HEK293 (cell line): ENCODE measurements at regions not wholly inside any gene's neighbourhood (a gene's known extent, or its start where the extent isn't known, plus 50 kb on each side); places are given as distances from the start of the nearest gene placed in this dataset.
A peak's percentile ranks its signal among the peaks of the same experiment; 100 is the strongest.

Source experiments
- CTCF ChIA-PET: fragments of 350-600 bp; formaldehyde crosslinking; extraction: SDS; loops from one replicate; lab custom pipeline; 2021; ENCODE audit warnings: antibody characterized with exemption; lab: Yijun Ruan, JAX
- POLR2A ChIA-PET: fragments of 300-600 bp; formaldehyde crosslinking; extraction: SDS; loops from one replicate; lab custom pipeline; 2020; ENCODE audit warnings: antibody characterized with exemption, inconsistent platforms; lab: Yijun Ruan, JAX
- H3K27ac ChIP-seq: fragments of 200-500 bp; sonication (Bioruptor generic); 2 replicates; pipeline ENCODE4 v1.5.1; 2014; ENCODE audit warnings: low read depth, low read length, control low read depth, inconsistent platforms; ENCODE audit errors: extremely low read depth
- H3K36me3 ChIP-seq, 2 experiments: fragments of 200-500 bp in 1 of 2; sonication (Bioruptor generic) in 1 of 2; 1 replicate in 1 of 2; 2 replicates in 1 of 2; pipeline ENCODE4 v1.5.1; 2014 to 2017; ENCODE audit warnings: inconsistent platforms in 2 of 2, low read length in 2 of 2; ENCODE audit not compliant: control insufficient read depth in 2 of 2, insufficient read depth in 1 of 2
- H3K4me1 ChIP-seq: fragments of 200-500 bp; sonication (Bioruptor generic); 2 replicates; pipeline ENCODE4 v1.5.1; 2014; ENCODE audit warnings: mild to moderate bottlenecking, low read length, inconsistent platforms; ENCODE audit not compliant: control insufficient read depth, insufficient read depth
- H3K4me3 ChIP-seq: 2 replicates; pipeline ENCODE4 v1.5.1; 2011; ENCODE audit warnings: low read depth, mild to moderate bottlenecking, control low read depth, low read length, moderate library complexity
- H3K9me3 ChIP-seq: fragments of 200-500 bp; sonication (Bioruptor generic); 2 replicates; pipeline ENCODE4 v1.5.1; 2014; ENCODE audit warnings: low read depth, low read length, inconsistent platforms; ENCODE audit not compliant: control insufficient read depth, insufficient read depth
- MZF1 ChIP-seq: fragments of 450-650 bp; formaldehyde crosslinking; IDR thresholded peaks from 2 replicates; pipeline ENCODE4 v1.5.1; 2017; ENCODE audit warnings: missing biosample characterization, missing genetic modification characterization, borderline replicate concordance
- OVOL3 ChIP-seq: fragments of 450-650 bp; formaldehyde crosslinking; IDR thresholded peaks from 2 replicates; pipeline ENCODE4 v1.5.1; 2016; ENCODE audit warnings: missing biosample characterization, missing genetic modification characterization
- REST ChIP-seq: fragments of 450-650 bp; formaldehyde crosslinking; IDR thresholded peaks from 2 replicates; pipeline ENCODE4 v1.5.1; 2016; ENCODE audit warnings: missing biosample characterization, missing genetic modification characterization
- TCF7L2 ChIP-seq: IDR thresholded peaks from 2 replicates; pipeline ENCODE4 v1.6.1; 2011; ENCODE audit warnings: low read depth, mild to moderate bottlenecking, inconsistent platforms, low read length, moderate library complexity, borderline replicate concordance
- ZBTB1 ChIP-seq: fragments of 450-650 bp; formaldehyde crosslinking; IDR thresholded peaks from 2 replicates; pipeline ENCODE4 v1.5.1; 2016; ENCODE audit warnings: missing biosample characterization, missing genetic modification characterization
- ZIC2 ChIP-seq: fragments of 450-650 bp; formaldehyde crosslinking; IDR thresholded peaks from 2 replicates; pipeline ENCODE4 v1.5.1; 2016; ENCODE audit warnings: missing biosample characterization, missing genetic modification characterization
- ZNF211 ChIP-seq: fragments of 450-650 bp; formaldehyde crosslinking; IDR thresholded peaks from 2 replicates; pipeline ENCODE4 v1.5.1; 2016; ENCODE audit warnings: low read depth, missing biosample characterization, missing genetic modification characterization
- ZNF274 ChIP-seq, 2 experiments: fragments of 200-500 bp in 1 of 2; fragments of 450-650 bp in 1 of 2; sonication (Bioruptor generic) in 1 of 2; formaldehyde crosslinking in 1 of 2; IDR thresholded peaks; 2 replicates each; pipeline versions ENCODE4 v1.5.1 to v1.6.1; 2014 to 2016; ENCODE audit warnings: borderline replicate concordance in 1 of 2, inconsistent platforms in 1 of 2, low read length in 1 of 2, missing biosample characterization in 1 of 2, missing genetic modification characterization in 1 of 2
- ZNF555 ChIP-seq: fragments of 450-650 bp; formaldehyde crosslinking; conservative IDR thresholded peaks from 2 replicates; pipeline ENCODE4 v1.5.1; 2017; ENCODE audit warnings: missing biosample characterization, mild to moderate bottlenecking, missing genetic modification characterization, inconsistent platforms
- ZNF560 ChIP-seq: fragments of 450-650 bp; formaldehyde crosslinking; IDR thresholded peaks from 2 replicates; pipeline ENCODE4 v1.5.1; 2017; ENCODE audit warnings: missing biosample characterization, missing genetic modification characterization, borderline replicate concordance
- ZNF600 ChIP-seq: fragments of 450-650 bp; formaldehyde crosslinking; IDR thresholded peaks from 2 replicates; pipeline ENCODE4 v1.5.1; 2016; ENCODE audit warnings: missing biosample characterization, missing genetic modification characterization
- ZNF843 ChIP-seq: fragments of 450-650 bp; formaldehyde crosslinking; IDR thresholded peaks from 2 replicates; pipeline ENCODE4 v1.5.1; 2016; ENCODE audit warnings: missing biosample characterization, missing genetic modification characterization
- ZSCAN4 ChIP-seq: fragments of 450-650 bp; formaldehyde crosslinking; IDR thresholded peaks from 2 replicates; pipeline ENCODE4 v1.5.1; 2017; ENCODE audit warnings: missing biosample characterization, missing genetic modification characterization
- TF ChIP-seq, protein P1 (sequence below): fragments of 450-650 bp; formaldehyde crosslinking; IDR thresholded peaks from 2 replicates; pipeline ENCODE4 v1.5.1; 2016; ENCODE audit warnings: missing biosample characterization, missing genetic modification characterization, borderline replicate concordance
- TF ChIP-seq, protein P2 (sequence below): fragments of 450-650 bp; formaldehyde crosslinking; IDR thresholded peaks from 2 replicates; pipeline ENCODE4 v1.5.1; 2016; ENCODE audit warnings: missing biosample characterization, missing genetic modification characterization

DNA sequence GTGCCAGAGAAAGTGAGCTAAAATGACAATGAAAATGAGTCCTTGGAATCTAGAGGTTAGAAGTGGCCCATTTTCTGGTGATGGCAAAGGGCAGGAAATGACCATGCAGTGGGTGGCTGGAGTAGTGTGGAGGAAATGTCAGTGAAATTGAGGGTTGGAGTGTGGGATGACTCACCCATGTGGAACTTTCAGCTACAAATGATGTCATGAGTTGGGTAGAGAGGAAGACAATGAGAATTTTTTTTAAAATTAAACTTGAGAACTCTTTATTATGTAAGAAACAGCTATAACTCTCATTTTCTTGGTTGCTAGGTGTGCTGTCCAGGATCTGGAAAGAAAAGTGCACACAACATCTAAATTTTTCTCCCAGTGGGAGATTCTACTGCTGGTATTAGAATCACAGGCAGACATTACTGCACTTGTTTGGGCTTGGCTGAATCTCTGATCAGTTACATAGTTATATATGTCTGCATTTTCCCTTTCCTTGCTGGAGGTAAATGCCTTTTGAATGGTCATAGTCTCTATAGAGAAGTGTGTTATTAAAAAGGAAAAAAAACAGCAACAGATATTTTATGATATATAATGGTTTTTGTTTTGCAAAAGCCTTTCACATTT lies 56.8 kb upstream of the GNG12 start (continued):
- TF ChIP-seq, protein P1, sequence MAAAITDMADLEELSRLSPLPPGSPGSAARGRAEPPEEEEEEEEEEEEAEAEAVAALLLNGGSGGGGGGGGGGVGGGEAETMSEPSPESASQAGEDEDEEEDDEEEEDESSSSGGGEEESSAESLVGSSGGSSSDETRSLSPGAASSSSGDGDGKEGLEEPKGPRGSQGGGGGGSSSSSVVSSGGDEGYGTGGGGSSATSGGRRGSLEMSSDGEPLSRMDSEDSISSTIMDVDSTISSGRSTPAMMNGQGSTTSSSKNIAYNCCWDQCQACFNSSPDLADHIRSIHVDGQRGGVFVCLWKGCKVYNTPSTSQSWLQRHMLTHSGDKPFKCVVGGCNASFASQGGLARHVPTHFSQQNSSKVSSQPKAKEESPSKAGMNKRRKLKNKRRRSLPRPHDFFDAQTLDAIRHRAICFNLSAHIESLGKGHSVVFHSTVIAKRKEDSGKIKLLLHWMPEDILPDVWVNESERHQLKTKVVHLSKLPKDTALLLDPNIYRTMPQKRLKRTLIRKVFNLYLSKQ (tag by site-specific recombination): no peak
- peak; percentile 55 for TF ChIP-seq ZNF600 (tag by site-specific recombination)
- TF ChIP-seq ZNF560 (tag by site-specific recombination): no peak
- no peak for TF ChIP-seq ZSCAN4 (tag by site-specific recombination)
- TF ChIP-seq ZIC2: no peak
- no peak for TF ChIP-seq ZNF211 (tag by site-specific recombination)
- no peak for TF ChIP-seq ZBTB1 (tag by site-specific recombination)
- no peak for TF ChIP-seq REST (tag by site-specific recombination)
- no peak for TF ChIP-seq ZNF274 (IDR thresholded peaks at IDR 0.05; ENCODE audit: low read length)
- TF ChIP-seq ZNF274 (tag by site-specific recombination; IDR thresholded peaks at IDR 0.05; ENCODE audit: borderline replicate concordance): no peak
- no peak for TF ChIP-seq TCF7L2

DNA sequence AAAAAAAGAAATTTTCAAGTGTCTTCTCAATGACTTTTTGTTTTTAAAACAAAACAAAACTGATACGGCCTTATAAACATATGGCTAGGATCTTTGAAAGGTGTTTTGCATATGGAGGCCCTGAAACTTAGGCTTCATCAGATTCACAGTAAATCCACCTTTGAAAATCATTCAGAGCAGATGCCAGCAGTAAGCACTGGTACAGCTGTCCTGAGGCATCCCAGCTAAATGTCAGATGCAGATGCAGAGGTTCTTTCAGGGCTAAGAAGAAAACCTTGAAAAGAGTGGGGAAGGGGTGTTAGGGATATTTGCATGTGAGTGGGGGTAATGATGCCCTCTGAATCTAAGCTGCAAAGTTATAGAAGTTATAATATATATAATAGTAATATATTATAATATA lies 56.2 kb upstream of the GNG12 start:
- Histone ChIP-seq H3K27ac (no peak overlapping the region), H3K4me3 (no peak overlapping the region), H3K36me3 (no peaks in the 10 kb centered on the region), H3K9me3 (no peaks in the 10 kb centered on the region), H3K4me1 (no peaks in the 10 kb centered on the region)
- TF ChIP-seq, protein P2, sequence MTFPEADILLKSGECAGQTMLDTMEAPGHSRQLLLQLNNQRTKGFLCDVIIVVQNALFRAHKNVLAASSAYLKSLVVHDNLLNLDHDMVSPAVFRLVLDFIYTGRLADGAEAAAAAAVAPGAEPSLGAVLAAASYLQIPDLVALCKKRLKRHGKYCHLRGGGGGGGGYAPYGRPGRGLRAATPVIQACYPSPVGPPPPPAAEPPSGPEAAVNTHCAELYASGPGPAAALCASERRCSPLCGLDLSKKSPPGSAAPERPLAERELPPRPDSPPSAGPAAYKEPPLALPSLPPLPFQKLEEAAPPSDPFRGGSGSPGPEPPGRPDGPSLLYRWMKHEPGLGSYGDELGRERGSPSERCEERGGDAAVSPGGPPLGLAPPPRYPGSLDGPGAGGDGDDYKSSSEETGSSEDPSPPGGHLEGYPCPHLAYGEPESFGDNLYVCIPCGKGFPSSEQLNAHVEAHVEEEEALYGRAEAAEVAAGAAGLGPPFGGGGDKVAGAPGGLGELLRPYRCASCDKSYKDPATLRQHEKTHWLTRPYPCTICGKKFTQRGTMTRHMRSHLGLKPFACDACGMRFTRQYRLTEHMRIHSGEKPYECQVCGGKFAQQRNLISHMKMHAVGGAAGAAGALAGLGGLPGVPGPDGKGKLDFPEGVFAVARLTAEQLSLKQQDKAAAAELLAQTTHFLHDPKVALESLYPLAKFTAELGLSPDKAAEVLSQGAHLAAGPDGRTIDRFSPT (tag by site-specific recombination): no peak
- TF ChIP-seq ZNF843 (tag by site-specific recombination) (no peak), ZNF555 (no peak), OVOL3 (tag by site-specific recombination) (no peak), MZF1 (no peak)
- POLR2A ChIA-PET: no interaction called here
- CTCF ChIA-PET: interaction anchor here (0.5 to 1.6 kb wide), 2 partner anchors 39 to 352 kb away, joined by 3 to 5 read pairs; no protein-coding TSS in a partner anchor
